Liver (tissue), 8 donors: ENCODE measurements at regions not wholly inside any gene's neighbourhood (a gene's known extent, or its start where the extent isn't known, plus 50 kb on each side); places are given as distances from the start of the nearest gene placed in this dataset.

Source experiments
- DNase-seq: peaks from one replicate; pipeline ENCODE4 v3.0.0-alpha.2; 2017; ENCODE audit warnings: low spot score
- H3K27ac ChIP-seq, 2 donors: one replicate each; pipeline ENCODE4 v1.7.0; 2013; ENCODE audit warnings: inconsistent platforms in 2 of 2, low read length in 2 of 2, control low read depth in 1 of 2, low read depth in 1 of 2, mild to moderate bottlenecking in 1 of 2
- H3K27me3 ChIP-seq, 4 donors: one replicate each; pipeline versions ENCODE4 v1.6.1 to v1.7.0; 2013; ENCODE audit warnings: low read length in 3 of 4, inconsistent platforms in 1 of 4, mild to moderate bottlenecking in 1 of 4, moderate library complexity in 1 of 4; ENCODE audit not compliant: control insufficient read depth in 4 of 4, insufficient read depth in 4 of 4
- H3K36me3 ChIP-seq, 4 donors: one replicate each; pipeline versions ENCODE4 v1.6.1 to v1.7.0; 2013; ENCODE audit warnings: low read length in 3 of 4, mild to moderate bottlenecking in 3 of 4, low read depth in 1 of 4, moderate library complexity in 1 of 4; ENCODE audit not compliant: control insufficient read depth in 4 of 4, insufficient read depth in 3 of 4
- H3K4me1 ChIP-seq, 4 donors: one replicate each; pipeline versions ENCODE4 v1.6.1 to v1.7.0; 2013; ENCODE audit warnings: low read length in 3 of 4, mild to moderate bottlenecking in 3 of 4, moderate library complexity in 1 of 4; ENCODE audit not compliant: control insufficient read depth in 4 of 4, insufficient read depth in 4 of 4
- H3K4me3 ChIP-seq, 3 donors: one replicate each; pipeline versions ENCODE4 v1.6.1 to v1.7.0; 2013; ENCODE audit warnings: low read length in 3 of 3, control low read depth in 1 of 3, low read depth in 1 of 3, mild to moderate bottlenecking in 1 of 3
- H3K9ac ChIP-seq, 2 donors: one replicate each; pipeline ENCODE4 v1.7.0; 2013; ENCODE audit warnings: low read length in 2 of 2, mild to moderate bottlenecking in 2 of 2, moderate library complexity in 2 of 2, control low read depth in 1 of 2, low read depth in 1 of 2
- H3K9me3 ChIP-seq, 4 donors: one replicate each; pipeline versions ENCODE4 v1.6.1 to v1.7.0; 2013; ENCODE audit warnings: low read length in 3 of 4; ENCODE audit not compliant: control insufficient read depth in 4 of 4
- ATF3 ChIP-seq: IDR thresholded peaks from 2 replicates; pipeline ENCODE4 v1.6.1; 2016; ENCODE audit warnings: antibody characterized with exemption
- CTCF ChIP-seq: fragments of 150-350 bp; IDR thresholded peaks from 2 replicates; pipeline ENCODE4 v1.5.1; 2017; ENCODE audit warnings: improper control_type of control experiment, low read depth, low read length; ENCODE audit not compliant: missing input control
- EGR1 ChIP-seq, 2 donors: IDR thresholded peaks; 2 replicates each; pipeline ENCODE4 v1.6.1; 2016 to 2018; ENCODE audit warnings: antibody characterized with exemption in 2 of 2, low read depth in 2 of 2
- FOXA2 ChIP-seq: IDR thresholded peaks from 2 replicates; pipeline ENCODE4 v1.6.1; 2016; ENCODE audit warnings: antibody characterized with exemption
- HNF4A ChIP-seq, 2 donors: conservative IDR thresholded peaks; 2 replicates each; pipeline ENCODE4 v1.6.1; 2016; ENCODE audit warnings: antibody characterized with exemption in 2 of 2, mild to moderate bottlenecking in 2 of 2
- NR2F2 ChIP-seq: IDR thresholded peaks from 2 replicates; pipeline ENCODE4 v1.6.1; 2016; ENCODE audit warnings: antibody characterized with exemption
- RAD21 ChIP-seq, 2 donors: IDR thresholded peaks; 2 replicates each; pipeline ENCODE4 v1.6.1; 2016; ENCODE audit warnings: antibody characterized with exemption in 2 of 2, mild to moderate bottlenecking in 2 of 2
- SP1 ChIP-seq: IDR thresholded peaks from 2 replicates; pipeline ENCODE4 v1.6.1; 2018; ENCODE audit warnings: antibody characterized with exemption, mild to moderate bottlenecking
- TAF1 ChIP-seq: conservative IDR thresholded peaks from 2 replicates; pipeline ENCODE4 v1.6.1; 2016; ENCODE audit warnings: antibody characterized with exemption, mild to moderate bottlenecking
- YY1 ChIP-seq: IDR thresholded peaks from 2 replicates; pipeline ENCODE4 v1.6.1; 2016; ENCODE audit warnings: antibody characterized with exemption, mild to moderate bottlenecking
- ZBTB33 ChIP-seq: IDR thresholded peaks from 2 replicates; pipeline ENCODE4 v1.6.1; 2016; ENCODE audit warnings: antibody characterized with exemption
- WGBS: extraction: QIAGEN DNeasy Blood & Tissue Kit; methylation state at CpG from one replicate; pipeline ENCODE4 v1.1.7; 2013; 5-methylcytosine and 5-hydroxymethylcytosine counted together
- donor health status: healthy.
- donor health status: healthy.
- donor health status: healthy.
- donor health status: healthy.
- donor health status: healthy.

GRCh38 chr5:27434335-27434734, 395.9 kb upstream of the CDH9 start:
- H3K36me3 ChIP-seq: no peaks in the 10 kb centered on the region
- WGBS: 74% methylated on average over 4 of the region's 4 CpGs
- H3K4me1 ChIP-seq: no peaks in the 10 kb centered on the region
- H3K27me3 ChIP-seq: peaks cover 0 to 2% (median 0%) of the 10 kb centered on the region in 4 donors
- H3K4me3 ChIP-seq: no peak overlapping the region
- TF ChIP-seq HNF4A (conservative IDR thresholded peaks at IDR 0.05): no peak
- TF ChIP-seq ATF3: no peak
- TF ChIP-seq EGR1 (IDR thresholded peaks at IDR 0.05; ENCODE audit: low read depth in 2 of 2): no peak
- no peak for TF ChIP-seq TAF1
- no peak overlapping the region for H3K27ac ChIP-seq
- H3K9ac ChIP-seq: no peak overlapping the region
- DNase-seq: no peak
- H3K9me3 ChIP-seq: no peaks in the 10 kb centered on the region

- no peak for DNase-seq
- no peak for TF ChIP-seq TAF1
- WGBS: 78% methylated on average over 1 of the region's 1 CpG
Observed at GRCh38 chr5:27414099-27414498, 375.7 kb upstream of the CDH9 start.

GRCh38 chr5:27412384-27412783, 374.0 kb upstream of the CDH9 start:
- no peaks in the 10 kb centered on the region for H3K36me3 ChIP-seq
- no peak for DNase-seq
- 72% methylated on average over 1 of the region's 1 CpG for WGBS
- no peak overlapping the region for H3K27ac ChIP-seq
- no peak for TF ChIP-seq NR2F2
- no peak for TF ChIP-seq SP1
- no peak for TF ChIP-seq RAD21 (IDR thresholded peaks at IDR 0.05)
- TF ChIP-seq YY1: no peak
- no peak for TF ChIP-seq CTCF
- TF ChIP-seq HNF4A (conservative IDR thresholded peaks at IDR 0.05): no peak
- TF ChIP-seq EGR1 (IDR thresholded peaks at IDR 0.05; ENCODE audit: low read depth in 2 of 2): no peak
- TF ChIP-seq FOXA2: no peak
- TF ChIP-seq ATF3: no peak
- no peak for TF ChIP-seq ZBTB33
- no peak for TF ChIP-seq TAF1
- H3K9me3 ChIP-seq: no peaks in the 10 kb centered on the region
- no peaks in the 10 kb centered on the region for H3K4me1 ChIP-seq
- H3K9ac ChIP-seq: no peak overlapping the region
- no peaks in the 10 kb centered on the region for H3K27me3 ChIP-seq
- no peak overlapping the region for H3K4me3 ChIP-seq

More at GRCh38 chr5:27414099-27414498, 375.7 kb upstream of the CDH9 start:
- H3K9ac ChIP-seq: no peak overlapping the region
- H3K27ac ChIP-seq: no peak overlapping the region
- no peaks in the 10 kb centered on the region for H3K4me1 ChIP-seq
- H3K4me3 ChIP-seq: no peak overlapping the region
- no peaks in the 10 kb centered on the region for H3K9me3 ChIP-seq
- no peaks in the 10 kb centered on the region for H3K27me3 ChIP-seq
- no peaks in the 10 kb centered on the region for H3K36me3 ChIP-seq
